Iris pigment epithelial cell (primary cell): ENCODE measurements at regions not wholly inside any gene's neighbourhood (a gene's known extent, or its start where the extent isn't known, plus 50 kb on each side); places are given as distances from the start of the nearest gene placed in this dataset.
A peak's percentile ranks its signal among the peaks of the same experiment; 100 is the strongest.
"Not testable (repeated sequence)": the region's sequence is repeated elsewhere in the genome, so short reads cannot be mapped to it uniquely, and the experiment has no call there.

Experiments used
- DNase-seq: peaks from one replicate; pipeline ENCODE4 v3.0.0-alpha.2; 2011; ENCODE audit warnings: low read depth

GRCh38 chr7:98728555-98728954 lies 111.5 kb downstream of the NPTX2 start:
- DNase-seq: no peak

- no peak for DNase-seq
Measured at GRCh38 chr7:98729121-98729520, 112.0 kb downstream of the NPTX2 start.

GRCh38 chr7:98730326-98730725 lies 113.2 kb downstream of the NPTX2 start:
- no peak for DNase-seq

- no peak for DNase-seq
Measured at GRCh38 chr7:98731651-98732050, 114.6 kb downstream of the NPTX2 start.

GRCh38 chr7:98733036-98733435 lies 116.0 kb downstream of the NPTX2 start:
- peak; percentile 41 for DNase-seq

DNA sequence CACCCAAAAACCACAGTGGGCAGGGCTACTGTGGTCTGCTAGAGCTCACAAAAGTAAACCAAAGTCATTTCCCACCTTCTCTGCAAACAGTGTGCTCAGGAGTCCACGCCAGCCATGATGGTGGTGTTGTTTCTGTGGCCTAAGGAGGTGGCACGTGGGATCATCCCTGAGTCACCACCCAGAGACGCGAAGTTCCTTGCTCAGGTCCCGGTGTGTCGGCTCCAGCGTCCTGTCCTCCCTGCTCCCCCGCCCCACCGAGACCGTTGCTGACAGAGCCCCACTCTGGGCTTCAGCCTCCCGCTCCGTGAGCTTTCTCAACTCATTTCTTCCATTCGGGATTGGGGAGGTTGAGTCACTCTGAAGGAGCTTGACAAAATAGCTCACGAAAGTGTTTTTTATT lies 118.7 kb downstream of the NPTX2 start:
- no peak for DNase-seq

- not testable (repeated sequence) for DNase-seq
Measured at GRCh38 chr7:98736461-98736860, 119.4 kb downstream of the NPTX2 start.

- no peak for DNase-seq
Measured at GRCh38 chr7:98737176-98737575, 120.1 kb downstream of the NPTX2 start.

- DNase-seq: no peak
Measured at GRCh38 chr7:98740643-98741042, 123.6 kb downstream of the NPTX2 start.

GRCh38 chr7:98745722-98746318 lies 124.0 kb downstream of the TMEM130 start:
- peak; percentile 34 for DNase-seq

GRCh38 chr7:98748090-98748489 lies 121.7 kb downstream of the TMEM130 start:
- DNase-seq: no peak

GRCh38 chr7:98753176-98753575 lies 116.6 kb downstream of the TMEM130 start:
- DNase-seq: no peak

GRCh38 chr7:98753989-98754479 lies 115.8 kb downstream of the TMEM130 start:
- DNase-seq: no peak

- DNase-seq: no peak
Measured at GRCh38 chr7:98755138-98755898, 114.5 kb downstream of the TMEM130 start.

DNA sequence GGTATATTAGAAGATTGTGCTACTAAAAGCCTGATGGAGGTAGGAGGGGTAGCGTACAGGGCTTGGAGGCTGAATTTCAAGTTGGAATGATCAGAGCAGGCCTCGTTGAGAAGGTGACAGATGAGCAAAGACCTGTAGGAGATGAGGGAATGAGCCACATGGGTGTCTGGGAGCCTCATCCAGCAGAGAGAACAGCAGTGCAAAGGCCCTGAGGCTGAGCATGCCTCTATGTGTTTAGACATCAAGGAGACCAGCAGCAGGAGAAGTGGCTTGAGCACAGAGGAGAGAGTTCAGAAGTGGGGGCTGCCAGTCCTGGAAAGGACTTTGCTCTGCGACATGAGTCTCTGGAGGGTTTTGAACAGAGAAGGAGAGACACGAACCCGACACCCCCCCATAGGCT lies 111.7 kb downstream of the TMEM130 start:
- no peak for DNase-seq

GRCh38 chr7:98760201-98760651 lies 109.6 kb downstream of the TMEM130 start:
- DNase-seq: no peak

DNA sequence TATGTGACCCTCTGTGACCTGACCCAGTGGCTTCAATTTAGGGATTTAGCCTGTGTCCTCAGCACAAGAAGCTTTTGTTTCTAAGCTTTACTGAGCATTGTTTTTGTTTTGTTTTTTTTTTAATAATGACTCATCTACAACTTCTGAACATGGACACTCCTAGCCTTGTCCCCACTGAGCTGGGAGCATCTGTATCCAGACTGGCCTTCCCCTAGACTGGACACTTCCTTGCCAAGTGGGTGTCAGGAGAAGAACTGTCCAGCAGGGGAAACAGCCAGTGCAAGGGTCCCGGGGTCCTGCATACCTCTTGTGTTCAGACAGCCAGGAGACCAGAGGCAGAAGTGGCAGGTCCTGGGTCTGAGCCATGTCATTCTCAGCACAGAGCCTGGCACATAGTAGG lies 108.6 kb downstream of the TMEM130 start:
- DNase-seq: no peak

- no peak for DNase-seq
Measured at GRCh38 chr7:98762620-98763019, 107.2 kb downstream of the TMEM130 start.

DNA sequence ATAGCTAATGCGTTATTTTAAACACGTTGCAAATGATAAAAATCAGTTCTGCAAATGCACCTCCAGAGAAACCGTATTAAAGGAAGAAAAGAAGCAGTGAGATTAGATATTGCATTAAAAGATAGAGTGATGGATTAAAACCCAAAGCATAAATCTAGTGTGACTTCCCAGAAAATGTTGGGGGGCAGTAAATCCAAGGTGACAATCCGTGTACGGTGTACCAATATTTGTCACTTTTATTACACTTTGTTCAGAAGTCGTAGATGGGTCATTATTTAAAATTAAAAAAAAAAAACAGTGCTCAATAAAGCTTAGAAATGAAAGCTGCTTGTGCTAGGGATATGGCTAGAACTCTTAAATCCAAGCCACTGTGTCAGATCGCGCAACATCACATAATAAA lies 106.4 kb downstream of the TMEM130 start:
- DNase-seq: no peak

DNA sequence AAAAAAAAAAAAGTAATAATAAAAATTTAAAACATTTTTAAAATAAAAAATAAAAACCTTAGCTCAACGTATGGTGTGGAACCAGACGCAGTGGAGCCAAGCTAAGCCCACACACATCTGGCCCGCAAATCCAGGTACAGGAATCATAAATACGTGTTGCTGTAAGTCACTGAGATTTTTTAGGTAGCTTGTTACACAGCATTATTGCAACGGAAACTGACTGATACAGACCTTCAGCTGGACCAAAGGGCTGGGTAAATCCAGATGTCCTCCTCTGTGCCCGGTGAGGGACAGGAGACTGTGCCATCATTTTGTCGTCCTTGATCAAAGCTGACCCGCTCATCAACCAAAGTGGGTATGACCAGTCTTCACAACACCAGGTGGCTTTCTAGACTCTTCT lies 104.9 kb downstream of the TMEM130 start:
- DNase-seq: no peak

DNA sequence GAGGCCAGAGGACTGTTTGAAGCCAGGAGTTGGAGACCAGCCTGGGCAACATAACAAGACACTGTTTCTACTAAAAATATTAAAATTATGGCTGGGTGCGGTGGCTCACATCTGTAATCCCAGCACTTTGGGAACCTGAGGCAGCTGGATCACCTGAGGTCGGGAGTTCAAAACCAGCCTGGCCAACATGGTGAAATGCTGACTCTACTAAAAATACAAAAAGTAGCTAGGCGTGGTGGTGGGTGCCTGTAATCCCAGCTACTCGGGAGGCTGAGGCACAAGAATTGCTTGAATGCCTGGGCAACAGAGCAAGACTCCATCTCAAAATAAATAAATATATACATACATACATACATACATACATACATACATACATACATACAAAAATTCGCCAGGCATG lies 99.7 kb downstream of the TMEM130 start:
- DNase-seq: not testable (repeated sequence)

GRCh38 chr7:98771519-98771918 lies 98.3 kb downstream of the TMEM130 start:
- DNase-seq: peak; percentile 40

DNA sequence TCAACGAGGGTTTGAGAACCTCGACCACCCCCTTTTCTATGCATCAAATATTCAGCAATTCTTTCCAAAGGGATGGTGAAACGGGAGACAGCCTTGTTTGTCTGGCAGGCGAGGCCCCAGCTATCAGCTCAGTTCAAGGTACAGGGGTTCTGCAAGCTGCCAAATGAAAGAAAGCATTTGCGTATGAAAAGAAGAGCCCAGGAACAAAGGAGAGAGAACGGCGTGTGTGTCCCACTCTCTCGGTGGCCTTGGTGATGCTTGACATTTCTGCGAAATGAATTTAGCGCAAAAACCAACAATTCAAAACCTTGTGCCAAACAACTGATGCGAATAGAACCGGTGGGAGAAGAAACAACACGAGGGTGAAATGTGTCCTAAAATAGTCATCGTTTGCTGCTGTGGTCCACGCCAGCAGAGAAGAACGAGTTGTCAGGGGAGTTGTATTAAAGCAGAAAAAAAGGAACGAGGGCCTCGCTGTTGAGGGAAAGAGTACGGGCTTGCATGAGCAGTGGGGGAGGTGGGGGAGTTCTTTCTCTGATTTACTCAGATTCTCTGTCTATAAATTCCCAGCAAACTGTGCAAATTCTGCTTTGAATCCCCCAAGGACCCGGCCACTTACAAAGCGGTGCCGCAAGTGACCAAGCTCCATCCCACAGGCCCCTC lies 97.7 kb downstream of the TMEM130 start:
- no peak for DNase-seq
